Heart left ventricle (tissue), 16 donors: ENCODE measurements at regions not wholly inside any gene's neighbourhood (a gene's known extent, or its start where the extent isn't known, plus 50 kb on each side); places are given as distances from the start of the nearest gene placed in this dataset.

Experiments used
- ATAC-seq, 4 donors: fragments of 200-7000 bp; cut with Tn5 transposase; one replicate each; pipeline ENCODE4 v1.9.1; 2020 to 2022; ENCODE audit warnings: moderate library complexity in 4 of 4, mild to moderate bottlenecking in 3 of 4, moderate number of reproducible peaks in 1 of 4
- DNase-seq, 5 donors: peaks; one replicate each; pipeline ENCODE4 v3.0.0-alpha.2; 2020
- H3K27ac ChIP-seq, 12 donors: fragments of 200-600 bp; sonication (generic) in 4 of 12; one replicate each; pipeline versions ENCODE4 v1.5.0 to v1.8.0; 2016 to 2022; ENCODE audit warnings: mild to moderate bottlenecking in 2 of 12
- H3K27me3 ChIP-seq, 9 donors: fragments of 200-600 bp; sonication (generic) in 2 of 9; one replicate each; pipeline versions ENCODE4 v1.5.1 to v1.8.0; 2016 to 2022; ENCODE audit warnings: mild to moderate bottlenecking in 3 of 9
- H3K36me3 ChIP-seq, 9 donors: fragments of 200-600 bp; sonication (generic) in 2 of 9; one replicate each; pipeline versions ENCODE4 v1.5.0 to v1.8.0; 2018 to 2022; ENCODE audit warnings: mild to moderate bottlenecking in 2 of 9
- H3K4me1 ChIP-seq, 12 donors: fragments of 200-600 bp; sonication (generic) in 4 of 12; one replicate each; pipeline versions ENCODE4 v1.5.0 to v1.8.0; 2016 to 2022; ENCODE audit warnings: mild to moderate bottlenecking in 3 of 12
- H3K4me3 ChIP-seq, 12 donors: fragments of 200-600 bp; sonication (generic) in 4 of 12; one replicate each; pipeline versions ENCODE4 v1.5.0 to v1.8.0; 2017 to 2022; ENCODE audit warnings: mild to moderate bottlenecking in 9 of 12, moderate library complexity in 4 of 12
- H3K9me3 ChIP-seq, 12 donors: fragments of 200-600 bp; sonication (generic) in 4 of 12; one replicate each; pipeline versions ENCODE4 v1.5.0 to v1.8.0; 2016 to 2022; ENCODE audit warnings: mild to moderate bottlenecking in 1 of 12
- POLR2A ChIP-seq, 2 donors: fragments of 450-650 bp; IDR thresholded peaks; one replicate each; pipeline ENCODE4 v1.6.1; 2017; ENCODE audit warnings: antibody characterized with exemption in 2 of 2, mild to moderate bottlenecking in 2 of 2, moderate library complexity in 2 of 2
- WGBS, 4 donors: extraction: QIAGEN DNeasy Blood & Tissue Kit in 2 of 4; methylation state at CpG; one replicate each; pipeline versions ENCODE4 v1.1.5 to v1.1.7; 2013 to 2018; 5-methylcytosine and 5-hydroxymethylcytosine counted together
- intact Hi-C, 10 donors: fragments of 100-400 bp; cut with DNase I; formaldehyde crosslinking; loops; one replicate each; pipeline versions ENCODE4 v1.11.1 to v1.14.2; 2022
- TF ChIP-seq, protein P1 (sequence below), 12 donors: fragments of 200-600 bp; sonication (generic) in 4 of 12; IDR thresholded peaks; one replicate each; pipeline versions ENCODE4 v1.5.0 to v1.8.0; 2018 to 2022; ENCODE audit warnings: antibody characterized with exemption in 12 of 12, mild to moderate bottlenecking in 5 of 12
- donor health status: ischemic (EF 13 %, LVEDD 7.1; RV severe dilation, severe dysfunction).
- donor health status: healthy with polysubstance abuse.
- donor health status: DM: no; HTN: yes; CAD: no.
- donor health status: DM: no; HTN: no; CAD: no.
- donor health status: ischemic (EF 25% LVEDD 6.9; RV normal size, moderate dysfunction).
- donor health status: ischemic (EF 25% LVEDD 5.7; RV mildly dilated, moderate dysfunction).
- donor health status: healthy.
- donor health status: DM: yes; HTN: yes; CAD: no.
- donor health status: ischemic (EF 35%, LVEDD 5.7; RV mildly dilated, moderate dysfunction).
- donor health status: nonischemic (EF 11% LVEDD 7.7; RV severe dilation, severe dysfunction).
- donor health status: DM: yes; HTN: yes; CAD: no.
- donor health status: PGD.
- donor health status: ischemic (EF 29% LVEDD 5.4; RV normal size, mild dysfunction).
- donor health status: nonischemic (EF 23%, LVEDD 6.1; RV moderate dilation, normal function).

DNA sequence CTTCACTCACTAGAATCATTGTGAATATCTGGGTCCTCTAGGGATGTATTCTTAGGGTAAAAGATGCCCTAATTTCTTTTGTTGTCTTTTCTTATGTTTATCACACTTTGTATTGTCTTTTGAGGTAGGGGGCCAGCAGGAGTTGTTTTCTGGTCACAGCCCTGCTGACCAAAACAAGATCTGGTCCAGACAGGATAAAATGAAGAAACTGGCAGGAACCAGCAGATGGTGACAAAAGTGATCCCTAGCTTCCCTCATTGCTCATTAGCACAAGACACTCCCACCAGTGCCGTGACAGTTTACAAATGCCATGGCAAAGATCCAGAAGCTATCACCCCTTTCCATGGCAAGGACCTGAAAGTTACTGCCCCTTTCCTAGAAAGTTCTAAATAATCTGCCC lies 81.7 kb upstream of the CCDC85A start:
- no peaks in the 10 kb centered on the region for H3K36me3 ChIP-seq
- no peak overlapping the region for H3K27ac ChIP-seq
- no peaks in the 10 kb centered on the region for H3K27me3 ChIP-seq
- intact Hi-C loops: no loop called here
- no peaks in the 10 kb centered on the region for H3K9me3 ChIP-seq
- no peaks in the 10 kb centered on the region for H3K4me1 ChIP-seq
- WGBS, 4 donors: 0% methylated on average over 1 of the region's 1 CpG
- H3K4me3 ChIP-seq: no peak overlapping the region
- no peak for TF ChIP-seq POLR2A (IDR thresholded peaks at IDR 0.05)
- TF ChIP-seq, protein P1, sequence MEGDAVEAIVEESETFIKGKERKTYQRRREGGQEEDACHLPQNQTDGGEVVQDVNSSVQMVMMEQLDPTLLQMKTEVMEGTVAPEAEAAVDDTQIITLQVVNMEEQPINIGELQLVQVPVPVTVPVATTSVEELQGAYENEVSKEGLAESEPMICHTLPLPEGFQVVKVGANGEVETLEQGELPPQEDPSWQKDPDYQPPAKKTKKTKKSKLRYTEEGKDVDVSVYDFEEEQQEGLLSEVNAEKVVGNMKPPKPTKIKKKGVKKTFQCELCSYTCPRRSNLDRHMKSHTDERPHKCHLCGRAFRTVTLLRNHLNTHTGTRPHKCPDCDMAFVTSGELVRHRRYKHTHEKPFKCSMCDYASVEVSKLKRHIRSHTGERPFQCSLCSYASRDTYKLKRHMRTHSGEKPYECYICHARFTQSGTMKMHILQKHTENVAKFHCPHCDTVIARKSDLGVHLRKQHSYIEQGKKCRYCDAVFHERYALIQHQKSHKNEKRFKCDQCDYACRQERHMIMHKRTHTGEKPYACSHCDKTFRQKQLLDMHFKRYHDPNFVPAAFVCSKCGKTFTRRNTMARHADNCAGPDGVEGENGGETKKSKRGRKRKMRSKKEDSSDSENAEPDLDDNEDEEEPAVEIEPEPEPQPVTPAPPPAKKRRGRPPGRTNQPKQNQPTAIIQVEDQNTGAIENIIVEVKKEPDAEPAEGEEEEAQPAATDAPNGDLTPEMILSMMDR (IDR thresholded peaks at IDR 0.05): no peak
- no peak for DNase-seq
- ATAC-seq: no peak

DNA sequence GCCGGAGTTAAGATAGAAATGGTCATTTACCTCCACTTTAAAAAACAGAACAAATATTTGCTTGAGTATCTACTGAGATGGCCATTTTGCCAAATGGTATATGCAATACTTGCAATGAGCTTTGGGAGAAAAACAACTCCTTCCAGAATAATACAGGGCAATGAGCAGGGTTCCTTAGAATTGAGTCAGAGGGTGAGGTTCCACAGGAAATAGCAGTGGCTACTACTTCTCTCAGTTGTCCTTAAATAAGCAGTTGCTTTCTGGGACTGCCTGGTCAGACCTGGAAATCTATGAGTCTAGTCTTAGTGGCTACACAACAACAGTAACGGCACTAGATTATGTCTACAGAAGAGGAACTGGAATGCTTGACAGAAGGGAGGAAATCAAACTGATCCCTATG lies 80.9 kb upstream of the CCDC85A start:
- ATAC-seq: no peak
- no peak overlapping the region for H3K4me3 ChIP-seq
- intact Hi-C loops: no loop called here
- no peaks in the 10 kb centered on the region for H3K27me3 ChIP-seq
- no peak overlapping the region for H3K27ac ChIP-seq
- no peaks in the 10 kb centered on the region for H3K9me3 ChIP-seq
- H3K36me3 ChIP-seq: no peaks in the 10 kb centered on the region
- no peaks in the 10 kb centered on the region for H3K4me1 ChIP-seq
- no peak for DNase-seq
- WGBS, 4 donors: 79 to 84% (median 81%) methylated on average over 2 of the region's 2 CpGs
- TF ChIP-seq, protein P1 (IDR thresholded peaks at IDR 0.05): no peak
- TF ChIP-seq POLR2A (IDR thresholded peaks at IDR 0.05): no peak

DNA sequence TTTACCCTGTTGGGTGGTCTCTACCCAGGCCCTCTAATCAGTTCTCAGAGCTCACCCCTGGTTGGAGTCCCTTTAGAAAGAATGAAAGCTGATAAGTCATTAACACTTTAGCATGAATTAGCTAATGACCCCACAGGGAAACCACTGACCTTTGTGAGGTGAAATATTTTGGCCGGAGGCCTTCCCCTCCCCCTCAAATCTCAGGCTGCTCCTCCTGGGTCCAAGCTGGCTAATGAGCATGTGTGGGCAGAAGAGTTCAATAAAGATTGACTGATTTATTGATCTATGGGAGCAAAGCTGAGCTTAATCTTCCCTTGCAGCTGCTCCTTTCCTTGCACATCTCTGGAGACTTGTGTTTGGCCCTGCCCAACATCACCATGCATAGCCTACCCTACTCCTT lies 78.8 kb upstream of the CCDC85A start:
- no peak for DNase-seq
- no peaks in the 10 kb centered on the region for H3K27me3 ChIP-seq
- H3K36me3 ChIP-seq: no peaks in the 10 kb centered on the region
- H3K4me3 ChIP-seq: no peak overlapping the region
- intact Hi-C loops: no loop called here
- H3K27ac ChIP-seq: no peak overlapping the region
- 83 to 93% (median 88%) methylated on average over 1 of the region's 1 CpG for WGBS, 4 donors
- ATAC-seq: no peak
- TF ChIP-seq, protein P1 (IDR thresholded peaks at IDR 0.05): no peak
- no peak for TF ChIP-seq POLR2A (IDR thresholded peaks at IDR 0.05)
- H3K4me1 ChIP-seq: no peaks in the 10 kb centered on the region
- H3K9me3 ChIP-seq: no peaks in the 10 kb centered on the region

DNA sequence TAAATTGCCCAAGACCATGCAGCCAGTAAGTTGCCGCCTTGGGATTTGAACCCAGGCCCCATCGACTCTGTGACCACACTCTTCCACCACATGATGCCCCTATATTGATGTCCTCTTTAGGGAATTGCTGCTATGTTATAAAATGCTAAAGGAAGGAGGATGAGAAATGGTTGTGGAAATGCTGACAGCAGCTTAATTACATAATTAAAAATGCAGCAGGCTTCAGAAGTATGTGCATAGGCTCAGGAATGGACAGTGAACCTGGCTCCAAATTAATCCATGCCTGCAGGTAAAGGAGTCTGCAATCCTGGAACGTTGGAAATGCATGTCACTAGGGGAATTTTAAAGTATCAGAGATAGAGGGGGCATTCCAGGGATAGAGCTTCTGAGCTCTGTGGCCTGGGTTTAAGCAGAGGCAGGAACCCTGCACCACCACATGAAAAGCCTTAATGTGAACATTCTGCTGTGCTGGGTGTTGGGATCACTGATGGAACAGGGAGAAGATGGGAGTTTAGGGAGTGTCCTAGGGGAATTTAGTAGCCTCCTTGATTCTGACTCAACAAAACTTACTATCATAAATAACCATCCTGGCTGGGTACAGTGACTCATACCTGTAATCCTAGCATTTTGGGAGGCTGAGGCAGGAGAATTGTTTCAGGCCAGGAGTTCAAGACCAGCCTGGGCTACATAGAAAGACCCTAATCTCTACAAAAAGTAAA lies 76.1 kb upstream of the CCDC85A start:
- no peaks in the 10 kb centered on the region for H3K36me3 ChIP-seq
- TF ChIP-seq, protein P1 (IDR thresholded peaks at IDR 0.05): no peak
- no peak for TF ChIP-seq POLR2A (IDR thresholded peaks at IDR 0.05)

More for the DNA sequence above, 76.1 kb upstream of the CCDC85A start:
- Histone ChIP-seq H3K27ac (no peak overlapping the region), H3K27me3 (no peaks in the 10 kb centered on the region), H3K9me3 (no peaks in the 10 kb centered on the region), H3K4me1 (no peaks in the 10 kb centered on the region), H3K4me3 (no peak overlapping the region)
- WGBS, 4 donors: 62 to 71% (median 67%) methylated on average over 3 of the region's 3 CpGs
- intact Hi-C loops: no loop called here
- ATAC-seq (no peak), DNase-seq (no peak)
